ENCODE measurements at regions not wholly inside any gene's neighbourhood (a gene's known extent, or its start where the extent isn't known, plus 50 kb on each side); places are given as distances from the start of the nearest gene placed in this dataset.

DNA sequence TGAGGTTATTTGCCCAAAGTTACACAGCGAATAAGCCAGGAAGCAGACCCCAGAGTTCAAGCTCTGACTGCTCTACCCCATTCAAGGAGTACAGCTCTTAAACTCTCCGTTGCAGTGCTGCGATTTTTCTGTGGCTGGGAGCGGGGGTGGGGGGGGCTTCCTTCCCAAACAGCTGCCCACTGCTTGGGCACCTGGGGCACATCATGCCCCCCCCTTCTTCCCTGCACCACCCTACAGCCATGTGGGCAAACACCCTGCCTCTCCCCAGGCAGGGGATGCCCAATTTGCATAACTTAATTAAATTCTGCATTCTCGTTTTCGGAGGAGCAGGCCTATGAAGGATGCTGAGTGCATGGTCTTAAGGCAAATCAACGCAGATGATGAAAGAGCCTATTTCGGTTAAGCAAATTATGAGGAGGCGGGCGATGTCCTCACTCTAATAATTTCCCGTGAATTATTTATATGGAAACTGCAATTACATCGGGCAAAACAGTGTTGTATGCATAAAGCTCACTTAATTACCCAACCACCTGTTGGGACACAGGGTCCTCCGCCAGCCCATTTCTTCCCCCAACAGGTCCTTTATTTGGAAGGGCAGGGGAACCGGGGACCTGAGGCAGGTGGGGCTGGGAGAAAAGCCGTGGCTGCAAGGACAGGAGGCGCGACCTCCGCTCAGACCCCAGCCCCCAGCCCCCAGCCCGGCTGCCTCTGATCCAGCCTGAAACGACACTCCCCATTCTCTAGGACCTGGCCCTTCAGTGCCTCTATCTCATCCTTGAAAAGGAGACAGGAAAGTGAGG is 610.5 kb downstream of the BUD13 start:
- no peak for DNase-seq (ENCODE audit: low spot score)

- no peak for DNase-seq (ENCODE audit: low spot score)
Measured at GRCh38 chr11:116148645-116149044, 624.1 kb downstream of the BUD13 start.

DNA sequence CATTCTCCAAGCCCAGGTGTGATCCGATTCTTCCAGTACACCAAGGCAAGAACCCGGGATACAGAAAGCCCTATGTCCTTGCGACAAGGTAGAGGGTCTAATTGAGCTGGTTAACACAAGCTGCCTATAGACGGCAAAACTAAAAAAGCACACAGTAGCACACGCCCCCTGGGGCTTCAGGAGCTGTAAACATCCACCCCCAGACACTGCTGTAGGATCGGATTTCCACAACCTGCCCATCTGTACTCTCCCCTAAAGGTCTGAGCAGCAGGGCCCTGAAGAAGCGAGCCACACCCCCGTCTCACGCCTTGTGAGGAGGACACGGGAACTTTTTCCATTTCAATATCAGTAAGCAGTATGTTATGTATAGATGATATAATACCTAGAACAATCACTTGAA is 624.7 kb downstream of the BUD13 start:
- no peak for DNase-seq (ENCODE audit: low spot score)

DNA sequence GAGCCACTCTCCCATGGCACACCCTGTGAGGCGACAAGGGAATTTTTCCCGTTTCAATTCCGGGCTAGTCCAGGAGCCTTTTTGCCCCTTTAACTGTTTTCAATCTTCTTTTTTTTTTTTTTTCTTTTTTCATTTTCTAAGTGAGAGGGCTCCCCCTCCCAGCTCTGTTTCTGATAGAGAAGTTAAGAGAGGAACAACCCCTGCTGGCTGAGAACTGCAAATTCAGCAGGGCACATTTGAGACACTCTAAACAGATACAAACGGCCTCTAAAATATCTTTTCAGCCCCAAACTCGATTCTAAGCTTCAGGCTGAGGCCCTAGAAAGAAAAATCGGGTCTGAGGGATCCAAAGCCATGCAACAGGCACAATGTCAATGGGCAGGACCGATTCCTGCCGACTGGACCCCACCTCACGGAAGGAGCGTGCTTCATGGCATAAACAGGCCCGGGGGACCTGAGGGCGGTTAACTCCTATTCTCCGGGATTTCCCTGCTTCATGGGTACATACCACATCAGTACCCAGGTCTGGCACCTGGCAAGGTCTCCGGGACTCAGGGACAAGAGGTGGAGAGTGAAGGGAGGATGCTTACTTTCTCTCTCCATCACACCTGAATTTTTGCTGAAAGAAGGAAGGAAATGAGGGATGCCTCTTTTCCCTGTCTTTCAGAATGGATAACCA is 627.5 kb downstream of the BUD13 start:
- DNase-seq (ENCODE audit: low spot score) = no peak

DNA sequence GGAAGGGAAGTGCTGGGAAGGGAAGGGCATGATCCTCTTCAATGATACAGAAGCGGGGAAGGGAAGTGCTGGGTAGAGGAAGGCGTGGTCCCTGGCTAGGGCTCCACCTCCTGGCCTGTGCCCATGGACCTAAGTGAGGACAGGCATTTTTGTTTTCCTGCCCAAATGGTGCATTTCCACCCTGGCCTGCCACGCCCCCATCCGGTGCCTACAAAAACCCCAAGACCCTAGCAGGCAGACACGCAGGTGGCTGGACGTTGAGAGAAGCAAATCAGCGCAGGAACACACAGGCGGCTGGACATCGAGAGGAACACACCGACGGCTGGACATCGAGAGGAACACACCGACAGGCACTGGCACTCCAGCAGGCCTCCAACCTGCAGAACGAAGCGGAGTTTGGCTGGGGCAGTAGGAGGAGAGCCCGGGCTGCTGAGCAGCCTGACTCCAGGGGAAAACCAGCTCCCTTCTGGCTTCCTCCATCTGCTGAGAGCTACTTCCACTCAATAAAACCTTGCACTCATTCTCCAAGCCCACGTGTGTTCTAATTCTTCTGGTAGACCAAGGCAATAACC is 628.3 kb downstream of the BUD13 start:
- DNase-seq (ENCODE audit: low spot score) = no peak

DNA sequence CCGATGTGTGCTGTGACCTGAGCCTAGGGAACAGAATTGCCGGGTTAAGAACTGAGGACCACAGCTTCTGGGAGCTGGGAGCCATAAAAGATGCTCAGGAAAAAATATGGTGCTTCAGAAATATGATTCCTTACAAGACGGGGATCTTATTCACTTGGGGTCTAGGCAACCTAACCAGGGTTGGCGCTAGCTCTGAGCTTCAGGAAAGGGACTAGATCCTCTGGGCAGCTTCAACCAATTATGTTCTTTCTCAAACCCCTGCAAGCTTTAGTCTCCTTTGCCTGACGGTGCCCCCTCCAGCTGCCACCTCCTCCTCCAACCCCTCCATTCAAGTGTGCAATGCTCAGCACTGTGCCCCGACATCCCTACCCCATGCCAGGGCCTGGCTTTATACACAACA is 634.1 kb upstream of the CADM1 start:
- DNase-seq (ENCODE audit: low spot score) = no peak

GRCh38 chr11:116137753-116138152 is 633.5 kb upstream of the CADM1 start:
- DNase-seq (ENCODE audit: low spot score) = no peak

DNA sequence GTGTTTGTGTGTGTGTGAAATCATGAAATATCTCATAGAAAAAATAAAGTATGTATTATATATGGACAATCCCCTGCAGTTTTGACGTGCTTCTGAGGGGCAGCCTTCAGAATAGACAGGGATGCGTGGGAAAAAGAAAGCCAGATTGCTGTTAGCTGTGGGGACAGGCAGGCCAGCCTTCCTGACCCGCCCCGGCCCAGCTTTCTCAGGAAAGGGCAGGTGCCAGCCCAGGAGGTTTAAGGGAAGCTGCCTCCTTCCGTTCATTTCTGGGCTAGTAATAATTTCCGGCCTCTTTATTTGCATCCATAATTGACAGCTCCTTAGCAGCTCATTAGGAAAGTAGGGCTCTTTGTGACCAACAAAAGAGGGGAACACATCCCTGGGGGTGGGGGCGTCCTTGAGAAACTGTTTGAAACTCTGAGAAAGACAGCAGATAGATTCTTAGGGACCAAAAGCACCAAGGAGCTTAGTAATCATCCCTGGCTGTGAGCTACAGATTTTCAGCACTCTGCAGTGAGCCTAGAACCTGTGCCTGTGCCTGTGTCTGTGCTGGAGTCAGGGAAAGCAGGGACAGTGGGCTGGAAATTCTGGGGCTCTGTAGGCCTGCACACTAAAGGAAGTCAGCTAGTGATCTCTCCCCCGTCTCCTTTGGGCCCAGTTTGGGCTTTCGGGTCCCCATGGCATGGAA is 632.9 kb upstream of the CADM1 start:
- no peak for DNase-seq (ENCODE audit: low spot score)

DNA sequence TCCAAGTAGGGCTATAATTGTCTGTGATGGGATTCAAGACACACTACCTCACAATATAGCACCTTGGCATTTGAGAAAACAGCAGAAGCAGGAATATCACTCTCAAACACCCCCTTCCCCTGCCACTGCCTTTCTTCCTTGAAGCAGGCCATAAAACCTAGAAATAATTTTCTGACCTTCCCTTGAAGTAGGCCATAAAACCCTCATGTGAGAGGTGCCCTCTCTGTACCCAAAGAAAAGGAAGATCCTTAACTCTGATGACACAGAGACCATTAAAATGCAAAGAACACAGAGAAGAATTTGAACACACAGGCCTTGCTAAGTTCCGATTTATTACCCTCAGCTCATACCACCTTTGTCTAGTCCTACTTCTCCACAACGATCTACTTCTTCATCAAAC is 631.7 kb upstream of the CADM1 start:
- no peak for DNase-seq (ENCODE audit: low spot score)

DNA sequence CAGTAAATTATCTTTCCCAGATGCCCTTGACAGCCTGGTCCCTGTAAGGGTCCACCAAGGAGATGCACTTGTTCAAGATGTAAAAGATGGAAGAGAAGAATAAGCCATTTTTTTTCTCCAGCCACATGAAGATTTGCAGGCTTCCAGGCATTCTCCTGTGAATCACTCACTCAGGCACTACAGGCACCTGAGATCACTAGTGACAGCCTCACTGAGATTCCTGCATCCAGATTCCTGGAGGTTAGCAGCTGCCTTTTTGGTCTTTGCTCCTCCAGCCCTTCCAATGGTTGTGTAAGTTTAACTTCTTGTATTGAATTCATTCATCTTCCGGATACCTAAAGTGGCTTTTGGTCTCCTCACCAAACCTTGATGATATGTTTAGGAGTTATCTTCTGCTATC is 630.2 kb upstream of the CADM1 start:
- DNase-seq (ENCODE audit: low spot score) = no peak

GRCh38 chr11:116132273-116132978 is 628.2 kb upstream of the CADM1 start:
- DNase-seq (ENCODE audit: low spot score) = no peak

DNA sequence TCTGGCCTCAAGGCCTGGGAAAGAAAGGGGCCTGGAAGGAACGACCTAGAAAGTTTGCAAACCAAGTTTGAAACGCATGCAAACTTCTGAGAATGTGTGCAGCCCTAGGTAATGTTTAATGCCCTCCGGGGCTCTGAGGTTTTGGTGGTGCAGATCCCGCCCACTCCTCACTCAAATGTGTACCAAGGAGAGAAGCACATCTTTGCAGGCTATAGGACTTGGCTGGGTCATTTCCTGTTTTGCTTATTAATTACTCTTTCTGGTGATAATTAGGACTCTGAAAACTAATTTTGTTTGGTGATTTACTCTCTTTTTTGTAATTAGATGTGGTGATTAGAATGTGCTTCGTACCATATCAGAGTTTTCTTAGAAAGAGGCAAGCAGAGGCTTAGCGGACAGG is 625.9 kb upstream of the CADM1 start:
- DNase-seq (ENCODE audit: low spot score) = no peak

DNA sequence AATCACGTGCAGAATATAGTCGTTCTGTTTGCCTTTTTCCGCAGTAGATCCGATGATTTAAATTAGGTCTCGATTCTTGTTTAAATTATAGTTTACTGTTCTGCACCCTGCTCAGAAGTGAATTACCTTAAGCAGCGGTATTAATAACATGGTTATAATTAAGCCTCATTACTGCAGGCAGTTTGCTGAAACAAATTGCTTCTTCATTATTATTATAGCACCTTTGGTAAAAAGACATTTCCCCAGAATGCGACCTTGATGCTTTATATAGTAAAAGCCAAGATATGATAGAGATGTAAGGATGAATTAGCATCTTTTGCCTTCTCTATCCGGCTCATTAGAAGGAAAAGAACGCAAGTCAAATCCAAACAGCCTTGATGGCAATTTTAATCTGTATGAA is 625.2 kb upstream of the CADM1 start:
- DNase-seq (ENCODE audit: low spot score) = no peak

GRCh38 chr11:116126562-116126961 is 622.3 kb upstream of the CADM1 start:
- DNase-seq (ENCODE audit: low spot score) = no peak

- no peak for DNase-seq (ENCODE audit: low spot score)
Measured at GRCh38 chr11:116124922-116125714, 620.9 kb upstream of the CADM1 start.

- no peak for DNase-seq (ENCODE audit: low spot score)
Measured at GRCh38 chr11:116123739-116124138, 619.5 kb upstream of the CADM1 start.

- no peak for DNase-seq (ENCODE audit: low spot score)
Measured at GRCh38 chr11:116122697-116123472, 618.7 kb upstream of the CADM1 start.

- DNase-seq (ENCODE audit: low spot score) = no peak
Measured at GRCh38 chr11:116119158-116119557, 614.9 kb upstream of the CADM1 start.

DNA sequence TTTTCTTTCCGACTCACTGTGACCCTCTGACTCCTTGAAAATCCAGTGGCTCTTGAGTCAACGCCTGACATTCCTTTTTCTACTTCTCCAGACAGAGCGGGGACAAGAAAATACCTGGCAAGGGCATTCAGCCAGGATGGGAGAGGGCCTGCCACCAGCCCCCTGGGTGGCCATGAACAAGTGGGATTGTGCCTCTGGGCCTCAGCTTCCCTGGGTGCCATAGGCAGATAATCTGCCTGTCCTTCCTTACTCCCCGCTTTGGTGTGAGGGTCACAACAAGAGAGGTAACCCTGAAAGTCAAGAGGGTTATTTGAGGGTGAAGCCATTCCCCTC is 613.9 kb upstream of the CADM1 start:
- no peak for DNase-seq (ENCODE audit: low spot score)

DNA sequence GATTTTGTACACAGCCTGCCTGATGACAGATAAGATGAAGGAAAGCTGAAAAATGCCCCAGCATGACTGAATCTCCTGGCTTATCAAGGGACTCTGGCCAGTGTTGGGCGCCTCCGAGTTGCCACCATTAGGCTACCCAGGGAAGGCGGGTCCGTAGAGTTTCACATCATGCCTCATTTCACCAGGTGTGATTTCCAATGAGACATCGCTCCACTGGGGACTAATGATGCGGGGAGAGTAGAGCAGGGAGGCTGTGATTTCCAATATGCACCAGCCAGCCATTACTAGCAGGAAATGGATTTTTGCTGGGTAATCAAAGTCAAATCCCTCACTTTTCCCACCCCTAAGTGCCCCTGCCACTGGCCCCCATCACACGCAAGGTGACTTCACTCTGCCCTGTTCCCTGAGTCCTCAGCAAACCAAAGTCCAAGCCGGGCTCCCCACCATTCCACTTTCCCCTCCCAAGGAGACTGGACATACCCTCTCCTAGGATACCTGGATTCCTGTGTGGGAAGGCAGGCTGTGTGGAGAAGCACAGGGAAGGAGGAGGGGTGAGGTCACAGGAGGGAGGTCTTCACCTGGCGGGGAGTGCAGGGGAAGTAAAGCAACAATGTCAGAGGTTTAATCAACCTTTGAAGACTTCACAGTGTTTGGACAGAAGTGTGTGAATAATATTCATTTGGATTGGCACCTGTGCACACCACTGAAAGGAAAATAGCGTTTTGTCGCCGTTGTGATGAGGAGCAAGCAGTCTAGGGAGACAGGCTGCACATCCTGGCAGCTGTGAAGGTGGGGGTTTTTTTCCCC is 613.3 kb upstream of the CADM1 start:
- DNase-seq (ENCODE audit: low spot score) = no peak
